Fibroblast of the aortic adventitia (primary cell): ENCODE measurements at regions not wholly inside any gene's neighbourhood (a gene's known extent, or its start where the extent isn't known, plus 50 kb on each side); places are given as distances from the start of the nearest gene placed in this dataset.

Experiments used
- DNase-seq: peaks from one replicate; pipeline ENCODE4 v3.0.0-alpha.2; 2010; ENCODE audit warnings: low read depth
- H3K4me3 ChIP-seq: 2 replicates; pipeline ENCODE4 v1.5.1; 2011; ENCODE audit warnings: low read depth, mild to moderate bottlenecking, control low read depth, low read length, moderate library complexity
- TF ChIP-seq, protein P1 (sequence below): IDR thresholded peaks from 2 replicates; pipeline ENCODE4 v1.5.1; 2011; ENCODE audit warnings: mild to moderate bottlenecking, low read length, control low read depth, inconsistent platforms; ENCODE audit not compliant: insufficient read depth

GRCh38 chr10:108872854-108873253 lies 1050.5 kb downstream of the XPNPEP1 start:
- no peak overlapping the region for H3K4me3 ChIP-seq
- TF ChIP-seq, protein P1, sequence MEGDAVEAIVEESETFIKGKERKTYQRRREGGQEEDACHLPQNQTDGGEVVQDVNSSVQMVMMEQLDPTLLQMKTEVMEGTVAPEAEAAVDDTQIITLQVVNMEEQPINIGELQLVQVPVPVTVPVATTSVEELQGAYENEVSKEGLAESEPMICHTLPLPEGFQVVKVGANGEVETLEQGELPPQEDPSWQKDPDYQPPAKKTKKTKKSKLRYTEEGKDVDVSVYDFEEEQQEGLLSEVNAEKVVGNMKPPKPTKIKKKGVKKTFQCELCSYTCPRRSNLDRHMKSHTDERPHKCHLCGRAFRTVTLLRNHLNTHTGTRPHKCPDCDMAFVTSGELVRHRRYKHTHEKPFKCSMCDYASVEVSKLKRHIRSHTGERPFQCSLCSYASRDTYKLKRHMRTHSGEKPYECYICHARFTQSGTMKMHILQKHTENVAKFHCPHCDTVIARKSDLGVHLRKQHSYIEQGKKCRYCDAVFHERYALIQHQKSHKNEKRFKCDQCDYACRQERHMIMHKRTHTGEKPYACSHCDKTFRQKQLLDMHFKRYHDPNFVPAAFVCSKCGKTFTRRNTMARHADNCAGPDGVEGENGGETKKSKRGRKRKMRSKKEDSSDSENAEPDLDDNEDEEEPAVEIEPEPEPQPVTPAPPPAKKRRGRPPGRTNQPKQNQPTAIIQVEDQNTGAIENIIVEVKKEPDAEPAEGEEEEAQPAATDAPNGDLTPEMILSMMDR: no peak
- peak; percentile 13 for DNase-seq

DNA sequence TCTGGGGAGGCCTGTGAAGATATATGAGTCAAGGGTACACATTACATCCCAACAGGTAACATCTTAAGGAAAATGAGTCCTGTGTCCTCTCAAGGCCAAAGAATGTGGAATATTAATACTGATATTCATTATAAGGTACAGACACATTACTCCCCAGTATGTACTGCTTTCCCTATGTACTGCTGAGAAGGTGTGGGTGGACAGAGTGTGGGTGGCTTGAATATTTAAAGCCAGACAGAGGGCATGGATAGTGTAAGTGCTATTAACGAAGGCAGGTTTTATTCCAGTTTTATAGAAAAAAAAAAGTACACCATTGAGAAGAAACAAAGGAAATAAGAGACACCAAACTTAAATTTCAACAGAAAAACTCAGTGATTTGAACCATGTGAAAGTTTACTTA lies 1054.4 kb downstream of the XPNPEP1 start:
- TF ChIP-seq, protein P1: no peak
- no peak for DNase-seq
- no peak overlapping the region for H3K4me3 ChIP-seq

DNA sequence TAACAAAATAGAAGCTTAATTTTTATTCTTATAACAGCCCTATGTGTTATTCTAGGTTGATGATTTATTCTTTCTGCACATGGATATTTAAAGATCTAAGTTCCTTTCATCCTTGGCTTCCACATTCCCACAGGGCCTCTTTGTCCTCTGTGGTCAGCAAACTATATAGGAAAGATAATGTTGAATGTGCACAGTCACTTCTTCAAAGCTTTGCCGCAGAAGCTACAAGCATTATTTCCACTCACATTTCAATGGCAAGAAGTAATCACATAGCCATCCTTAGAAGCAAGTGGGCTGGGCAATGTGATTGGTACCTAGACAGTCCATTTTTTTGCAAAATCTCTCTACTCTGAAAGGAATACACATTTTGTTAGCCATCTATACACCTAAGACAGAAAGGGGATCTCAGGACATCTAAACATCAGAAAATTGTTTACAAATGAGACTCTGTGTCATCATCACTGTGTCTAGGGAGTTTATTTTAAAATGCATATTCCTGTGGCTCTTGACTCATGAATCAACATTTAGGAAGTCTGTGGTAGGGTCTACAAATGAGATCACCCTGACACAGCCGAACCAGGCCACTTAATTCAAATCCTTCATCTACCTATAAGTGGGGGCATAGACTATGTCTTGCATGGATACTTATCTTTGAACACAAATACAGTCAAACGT lies 1060.5 kb downstream of the XPNPEP1 start:
- TF ChIP-seq, protein P1: no peak
- no peak for DNase-seq
- H3K4me3 ChIP-seq: no peak overlapping the region

- no peak for DNase-seq
- H3K4me3 ChIP-seq: no peak overlapping the region
- TF ChIP-seq, protein P1: no peak
Measured at GRCh38 chr10:108861181-108861754, 1062.0 kb downstream of the XPNPEP1 start.

DNA sequence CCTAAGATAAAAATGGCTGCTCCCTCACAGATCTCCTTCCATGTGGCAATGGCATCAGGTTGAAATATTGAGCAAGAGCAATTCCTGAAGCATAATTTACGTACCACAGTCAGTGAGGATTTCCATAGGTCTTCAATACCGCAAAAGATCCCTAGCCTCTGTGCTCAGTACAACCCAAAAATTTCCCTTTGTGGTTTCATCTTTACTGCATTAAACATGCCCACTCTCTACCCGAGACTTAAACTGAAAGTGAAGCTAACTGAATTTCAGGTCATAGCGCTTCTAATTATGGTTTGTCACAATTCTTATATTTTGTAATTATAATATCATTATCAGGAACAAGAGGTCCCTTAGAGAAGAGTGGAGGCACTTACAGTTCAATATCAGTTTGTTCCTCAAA lies 1071.1 kb downstream of the XPNPEP1 start:
- TF ChIP-seq, protein P1: no peak
- no peak for DNase-seq
- no peak overlapping the region for H3K4me3 ChIP-seq

DNA sequence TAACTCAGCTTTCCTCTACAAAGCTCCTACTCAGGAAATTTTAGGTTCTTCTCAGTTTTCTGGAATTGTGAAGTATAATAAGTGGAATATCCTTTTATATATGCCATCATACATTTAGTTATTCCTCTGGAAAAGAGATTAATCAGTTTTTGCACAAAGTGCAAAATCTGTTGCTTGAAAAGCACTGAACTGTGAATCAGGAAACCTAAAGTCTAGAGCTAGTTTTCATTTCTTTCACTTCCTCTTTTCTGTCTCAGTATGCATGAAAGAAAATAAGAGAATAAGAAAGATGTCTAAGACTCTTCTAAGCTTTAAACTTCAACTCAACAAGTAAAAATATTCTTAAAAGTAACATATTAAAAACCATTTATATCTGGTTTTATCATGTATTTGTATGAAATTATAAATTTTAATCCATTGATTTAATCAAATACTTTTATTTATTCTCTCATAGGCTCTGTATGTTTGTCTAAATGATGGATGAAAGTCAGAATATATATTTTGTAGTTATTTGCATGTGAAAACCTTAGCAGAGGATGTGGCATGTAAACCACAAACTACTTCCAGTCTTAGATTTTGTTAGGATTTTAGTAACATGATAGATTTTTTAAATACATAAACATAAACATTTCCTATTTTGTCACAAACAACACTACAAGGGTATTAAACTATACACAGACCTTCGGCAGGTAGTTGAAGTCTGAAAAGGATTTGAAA lies 1073.0 kb downstream of the XPNPEP1 start:
- no peak overlapping the region for H3K4me3 ChIP-seq
- TF ChIP-seq, protein P1: no peak

More for the DNA sequence above, 1073.0 kb downstream of the XPNPEP1 start:
- DNase-seq: no peak
